OCI-LY1 (cell line): ENCODE measurements at regions not wholly inside any gene's neighbourhood (a gene's known extent, or its start where the extent isn't known, plus 50 kb on each side); places are given as distances from the start of the nearest gene placed in this dataset.

ENCODE experiments used
- CTCF ChIP-seq: fragments of 200-600 bp; sonication (generic), shearing (Covaris generic); IDR thresholded peaks from 2 replicates; pipeline ENCODE4 v1.5.1; 2017; ENCODE audit warnings: mild to moderate bottlenecking, antibody characterized with exemption, low read length, moderate library complexity, mixed read lengths
- EZH2 ChIP-seq: fragments of 200-600 bp; sonication (generic), shearing (Covaris generic); IDR thresholded peaks from 2 replicates; pipeline ENCODE4 v1.8.0; 2017; ENCODE audit warnings: borderline replicate concordance, mixed run types, mild to moderate bottlenecking, antibody characterized with exemption, low read length, moderate library complexity, mixed read lengths

- TF ChIP-seq CTCF = no peak
- TF ChIP-seq EZH2 = no peak
Observed at GRCh38 chr4:62740296-62740695, 1540.2 kb downstream of the ADGRL3 start.
